DND-41 (cell line): ENCODE measurements at regions not wholly inside any gene's neighbourhood (a gene's known extent, or its start where the extent isn't known, plus 50 kb on each side); places are given as distances from the start of the nearest gene placed in this dataset.

Source experiments
- CTCF ChIP-seq: IDR thresholded peaks from 2 replicates; pipeline ENCODE4 v1.5.1; 2012; ENCODE audit warnings: borderline replicate concordance, low read length, moderate library complexity, mild to moderate bottlenecking; ENCODE audit not compliant: poor library complexity, severe bottlenecking; ENCODE audit errors: extremely low read depth
- EZH2 ChIP-seq: IDR thresholded peaks from 3 replicates; pipeline ENCODE4 v1.6.1; 2012; ENCODE audit warnings: borderline replicate concordance, low read depth, mild to moderate bottlenecking, moderate library complexity, low read length, inconsistent platforms; ENCODE audit not compliant: severe bottlenecking

DNA sequence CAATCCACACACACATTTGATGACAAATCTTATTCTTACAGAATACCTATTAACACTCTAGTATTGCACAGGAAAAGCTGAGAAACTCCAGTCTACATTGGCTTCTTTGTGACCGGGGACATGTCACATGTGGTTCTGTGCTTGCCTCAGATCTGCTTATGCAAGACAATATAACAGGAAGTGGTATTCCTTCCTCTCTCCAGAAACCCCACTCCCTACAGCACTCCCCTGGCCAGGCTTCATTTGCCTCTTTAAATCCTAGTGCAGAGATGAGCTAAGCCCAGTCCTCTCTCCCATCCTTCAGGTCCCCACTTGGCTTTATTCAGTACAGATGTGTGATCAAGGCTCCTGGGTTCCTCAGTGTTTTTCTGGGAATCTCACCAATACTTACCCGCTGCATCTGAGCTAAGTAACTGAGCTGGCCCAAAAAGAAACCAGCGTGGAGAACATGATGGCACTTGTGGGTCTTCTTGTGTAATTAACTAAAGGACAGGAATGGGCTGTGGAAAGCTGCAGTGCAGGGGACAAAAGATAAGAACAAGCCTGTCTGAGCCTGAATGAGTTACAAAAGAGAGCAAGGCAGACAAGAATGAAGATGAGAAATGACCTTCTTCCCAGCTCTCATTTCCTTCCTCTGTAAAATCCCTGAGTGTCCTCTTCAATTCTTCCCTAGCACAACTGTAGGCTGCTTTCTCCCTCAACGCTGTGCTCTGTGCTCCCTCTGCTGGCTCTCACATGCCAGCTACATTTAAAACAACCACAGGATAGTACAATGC is 105.6 kb downstream of the HNRNPD start:
- peak; percentile 85 for TF ChIP-seq CTCF
- TF ChIP-seq EZH2 = no peak
